ENCODE measurements at regions not wholly inside any gene's neighbourhood (a gene's known extent, or its start where the extent isn't known, plus 50 kb on each side); places are given as distances from the start of the nearest gene placed in this dataset.

DNA sequence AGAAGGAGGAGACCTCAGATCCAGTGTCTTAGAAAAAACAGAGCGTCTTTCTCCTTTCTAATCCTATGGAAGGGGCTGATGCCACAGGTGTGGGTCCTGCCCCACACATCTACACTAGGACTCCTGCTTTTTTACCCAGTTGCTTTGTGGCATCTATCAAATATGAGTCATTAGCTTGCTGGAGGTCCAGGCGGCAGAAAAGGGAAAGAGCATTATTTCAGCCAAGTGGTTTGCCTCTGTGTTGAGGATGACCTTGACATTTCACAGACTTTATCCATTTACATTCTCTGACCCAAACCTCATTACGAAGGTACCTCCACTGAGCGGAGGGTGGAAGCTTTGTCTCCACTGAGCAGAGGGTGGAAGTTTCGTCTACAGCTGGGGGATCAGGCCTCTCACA is 308.4 kb upstream of the KLF6 start:
- no peak for DNase-seq

- no peak for DNase-seq
Observed at GRCh38 chr10:4088354-4089066, 303.5 kb upstream of the KLF6 start.

- DNase-seq = no peak
Observed at GRCh38 chr10:4086131-4086898, 301.3 kb upstream of the KLF6 start.

- no peak for DNase-seq
Observed at GRCh38 chr10:4083509-4084003, 298.5 kb upstream of the KLF6 start.

DNA sequence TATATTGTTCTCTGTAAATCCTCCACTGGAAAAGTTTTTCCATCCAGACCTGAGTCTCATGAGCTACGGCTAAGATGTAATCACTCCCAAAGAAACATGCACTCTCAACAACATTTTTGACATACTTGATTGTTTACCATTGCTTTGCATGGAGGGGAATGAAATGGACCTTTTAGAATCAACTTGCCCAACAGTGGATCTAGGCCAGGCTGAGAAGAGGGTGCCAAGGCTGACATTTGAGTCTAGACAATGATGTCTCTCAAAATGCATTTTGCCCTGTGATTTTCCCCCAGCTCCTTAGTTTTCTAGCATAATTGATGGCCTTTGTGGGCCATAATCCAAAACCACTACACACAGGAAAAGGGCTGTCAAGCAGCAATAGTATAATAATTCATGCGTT is 297.9 kb upstream of the KLF6 start:
- DNase-seq = no peak

DNA sequence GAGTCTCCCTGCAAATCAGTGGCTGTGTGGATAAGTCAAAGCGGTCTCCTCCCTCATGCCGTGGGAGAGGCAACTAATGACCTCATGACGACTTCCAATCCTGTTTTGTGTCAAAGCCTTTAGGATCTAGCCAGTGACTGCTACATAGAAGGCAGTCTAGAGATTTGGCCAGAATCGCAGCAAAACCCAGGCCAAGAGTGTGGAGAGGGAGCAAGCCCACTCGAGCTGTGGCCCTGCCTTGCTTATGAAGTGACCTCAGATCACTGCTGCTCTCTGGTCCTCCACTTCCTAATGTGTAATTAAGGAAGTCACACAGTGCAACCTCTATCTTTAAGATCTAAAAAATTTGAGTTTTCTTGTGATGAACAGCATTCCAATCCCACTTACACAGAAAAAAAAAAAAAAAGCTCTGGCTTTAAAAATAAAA is 296.7 kb upstream of the KLF6 start:
- DNase-seq = no peak

GRCh38 chr10:4080225-4080805 is 295.3 kb upstream of the KLF6 start:
- peak; percentile 44 for DNase-seq

DNA sequence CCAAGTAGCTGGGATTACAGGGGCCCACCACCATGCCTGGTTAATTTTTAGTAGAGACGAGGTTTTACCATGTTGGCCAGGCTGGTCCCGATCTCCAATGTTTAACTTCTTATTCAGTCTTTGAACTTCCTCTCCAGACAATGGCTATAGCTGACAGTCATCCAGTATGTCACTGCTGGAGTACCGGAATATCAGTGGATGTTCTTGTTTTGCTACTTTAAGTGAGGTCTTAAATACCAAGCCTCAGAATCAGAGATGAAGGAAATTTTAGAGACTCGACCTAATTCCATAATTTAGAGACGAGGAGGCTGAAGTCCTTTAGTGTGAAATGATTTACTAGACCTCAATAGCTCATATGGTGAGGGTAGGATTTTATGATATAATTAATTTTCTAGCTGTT is 294.8 kb upstream of the KLF6 start:
- no peak for DNase-seq

DNA sequence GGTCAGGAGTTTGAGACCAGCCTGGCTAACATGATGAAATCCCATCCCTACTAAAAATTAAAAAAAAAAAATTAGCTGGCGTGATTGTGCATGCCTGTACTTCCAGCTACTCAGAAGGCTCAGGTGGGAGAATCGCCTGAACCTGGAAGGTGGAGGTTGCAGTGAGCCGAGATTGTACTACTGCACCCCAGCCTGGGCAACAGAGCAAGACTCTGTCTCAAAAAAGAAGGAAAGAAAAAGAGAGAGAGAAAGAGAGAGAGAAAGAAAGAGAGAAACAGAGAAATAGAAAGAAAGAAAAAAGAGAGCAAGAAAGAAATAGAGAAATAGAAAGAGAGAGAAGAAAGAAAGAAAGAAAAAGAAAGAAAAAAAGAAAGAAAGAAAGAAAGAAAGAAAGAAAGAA is 292.8 kb upstream of the KLF6 start:
- DNase-seq = no peak

- DNase-seq = no peak
Observed at GRCh38 chr10:4076983-4077382, 292.0 kb upstream of the KLF6 start.

DNA sequence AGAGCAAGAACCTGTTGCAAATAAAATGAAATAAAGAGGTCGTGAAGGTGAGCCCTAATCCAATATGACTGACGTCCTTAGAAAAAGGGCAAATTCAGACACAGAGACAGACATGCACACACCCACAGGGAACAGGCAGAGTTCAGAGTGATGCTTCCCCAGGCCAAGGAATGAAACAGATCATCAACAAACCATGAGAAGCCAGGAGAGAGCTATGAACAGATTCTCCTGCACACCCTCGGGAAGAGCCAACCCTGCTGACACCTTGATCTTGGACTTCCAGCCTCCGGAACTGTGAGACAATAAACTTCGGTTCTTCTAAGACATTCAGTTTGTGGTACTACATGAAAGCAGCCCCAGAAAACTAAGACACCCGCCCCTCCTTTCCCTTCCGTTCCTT is 290.4 kb upstream of the KLF6 start:
- no peak for DNase-seq

DNA sequence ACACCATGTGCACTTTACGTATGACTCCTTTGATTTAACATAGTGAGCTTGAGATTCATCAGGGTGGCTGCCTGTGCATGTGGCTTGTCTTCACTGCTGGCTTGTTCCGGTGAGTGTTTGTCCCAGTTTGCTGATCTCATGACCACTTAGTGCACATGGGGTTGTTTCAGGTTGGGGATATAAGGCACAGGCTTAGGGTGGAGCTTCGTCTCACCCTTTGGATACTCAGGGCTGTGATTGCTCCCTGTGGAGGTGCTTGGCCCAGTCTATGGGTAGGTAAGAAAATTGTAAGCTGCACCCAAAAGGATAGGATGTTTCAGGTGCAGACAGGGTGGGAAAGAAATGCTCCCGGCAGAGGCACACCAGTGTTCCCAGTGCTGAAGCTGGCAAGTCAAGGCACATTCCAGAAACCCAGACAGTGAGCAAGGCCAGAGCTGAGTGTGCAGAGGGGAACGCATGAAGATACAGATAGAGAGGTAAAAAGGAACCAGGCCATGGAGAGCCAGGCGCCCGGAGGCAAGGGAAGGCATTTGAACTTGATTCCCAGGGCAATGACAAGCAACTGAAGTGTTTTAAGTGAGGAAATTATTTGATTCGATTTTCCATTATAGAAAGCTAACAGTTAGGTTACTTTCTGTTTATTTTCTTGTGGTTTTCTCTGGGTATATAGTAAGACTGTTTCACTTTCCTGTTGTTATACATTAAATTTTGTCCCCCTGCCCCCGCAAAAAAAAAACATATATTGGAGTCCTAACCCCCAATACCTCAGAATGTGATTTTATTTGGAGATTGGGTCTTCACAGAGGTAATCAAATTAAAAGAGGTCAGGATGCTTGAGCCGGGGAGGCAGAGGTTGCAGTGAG is 289.8 kb upstream of the KLF6 start:
- peak; percentile 54 for DNase-seq

DNA sequence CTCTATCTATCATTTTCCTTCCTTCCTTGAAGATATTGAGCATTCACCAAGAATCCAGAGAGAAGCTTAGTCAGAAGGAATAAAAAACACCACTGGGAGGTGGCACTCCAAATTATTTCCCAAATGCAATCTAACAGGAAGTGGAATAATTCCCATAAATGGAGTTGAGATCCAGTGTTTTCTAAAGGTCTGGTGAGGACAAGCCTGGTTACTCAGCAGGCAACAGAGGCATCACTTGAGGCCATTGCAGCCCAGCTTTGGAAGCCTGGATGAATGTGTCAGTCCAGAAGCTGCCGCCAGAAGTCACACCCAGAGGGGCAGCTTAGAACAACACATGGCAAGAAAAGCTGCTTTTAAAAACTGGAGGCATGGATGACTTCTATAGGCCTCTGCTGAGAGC is 288.9 kb upstream of the KLF6 start:
- no peak for DNase-seq

DNA sequence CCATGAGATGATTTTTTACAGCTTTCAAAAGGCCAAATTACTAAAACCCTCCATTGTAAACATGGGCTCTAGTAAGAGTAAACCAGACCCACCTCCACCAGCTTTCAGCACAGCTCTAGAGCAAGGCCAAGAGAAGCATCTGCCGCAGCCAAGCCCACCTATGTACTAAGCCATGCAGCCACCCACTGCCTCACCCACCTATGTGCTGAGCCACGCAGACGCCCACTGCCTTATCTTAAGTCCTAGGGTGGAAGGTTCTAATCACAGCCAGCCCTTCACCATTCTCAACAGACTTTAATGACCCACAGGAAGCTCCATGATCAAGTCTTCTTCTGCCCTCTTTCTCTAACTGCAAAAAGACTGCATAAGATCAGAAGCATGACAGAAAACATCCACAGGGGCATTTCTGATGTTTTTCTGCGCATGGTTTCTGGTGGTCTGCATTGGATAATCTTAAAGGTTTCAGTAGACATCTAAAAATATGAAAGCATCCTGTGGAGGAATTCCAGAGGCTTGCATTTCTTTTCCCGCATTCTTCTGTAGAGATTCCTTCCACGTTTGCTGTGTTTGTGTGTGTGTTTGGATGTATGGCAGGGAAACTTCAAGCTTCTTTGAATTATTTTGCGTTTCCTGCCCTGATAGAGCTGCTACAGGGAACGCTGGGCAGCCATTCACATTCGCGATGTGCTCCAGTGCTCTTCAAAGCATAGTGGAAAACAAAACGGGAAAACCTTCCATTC is 286.1 kb upstream of the KLF6 start:
- no peak for DNase-seq

DNA sequence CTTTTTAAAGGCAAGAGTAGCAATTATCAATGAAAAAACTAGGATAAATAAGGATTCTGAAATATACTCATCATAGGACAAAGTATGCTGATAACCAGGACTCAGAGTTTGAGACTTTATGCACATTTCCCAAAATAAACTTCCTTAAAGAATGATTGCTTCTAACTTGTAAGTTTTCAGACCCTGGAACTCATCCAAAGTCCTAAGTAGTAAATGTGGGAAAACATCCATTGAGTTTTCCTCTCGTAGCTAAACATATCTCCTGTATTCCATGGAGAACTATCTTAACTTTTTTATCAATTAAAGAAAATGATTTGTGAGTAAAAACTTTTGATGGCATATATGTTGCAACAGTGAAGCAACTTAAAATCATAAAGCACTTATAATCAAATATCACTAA is 285.2 kb upstream of the KLF6 start:
- no peak for DNase-seq

- DNase-seq = no peak
Observed at GRCh38 chr10:4069491-4069890, 284.5 kb upstream of the KLF6 start.

GRCh38 chr10:4068629-4069028 is 283.6 kb upstream of the KLF6 start:
- DNase-seq = no peak

GRCh38 chr10:4067931-4068561 is 283.0 kb upstream of the KLF6 start:
- no peak for DNase-seq

DNA sequence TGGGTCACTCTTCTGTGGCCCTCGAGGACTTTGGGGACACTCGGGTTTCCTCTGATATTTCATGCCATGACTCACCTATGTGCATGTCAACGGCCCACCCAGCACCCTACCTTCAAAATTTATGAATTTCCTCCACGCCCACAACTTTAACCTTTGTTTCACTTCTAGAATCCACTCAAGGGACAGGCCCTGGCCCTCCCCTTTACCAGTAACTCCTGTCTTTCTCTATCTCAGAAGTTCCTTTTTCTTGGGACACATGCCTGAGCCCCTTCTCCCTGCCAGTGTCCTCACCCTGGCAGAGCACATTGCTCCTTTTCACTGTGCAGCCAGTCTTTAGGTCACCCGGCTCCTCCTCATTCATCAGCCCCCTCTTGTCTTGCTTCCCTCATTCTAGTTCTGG is 282.5 kb upstream of the KLF6 start:
- DNase-seq = peak; percentile 24

GRCh38 chr10:4066581-4067390 is 281.8 kb upstream of the KLF6 start:
- DNase-seq = no peak

DNA sequence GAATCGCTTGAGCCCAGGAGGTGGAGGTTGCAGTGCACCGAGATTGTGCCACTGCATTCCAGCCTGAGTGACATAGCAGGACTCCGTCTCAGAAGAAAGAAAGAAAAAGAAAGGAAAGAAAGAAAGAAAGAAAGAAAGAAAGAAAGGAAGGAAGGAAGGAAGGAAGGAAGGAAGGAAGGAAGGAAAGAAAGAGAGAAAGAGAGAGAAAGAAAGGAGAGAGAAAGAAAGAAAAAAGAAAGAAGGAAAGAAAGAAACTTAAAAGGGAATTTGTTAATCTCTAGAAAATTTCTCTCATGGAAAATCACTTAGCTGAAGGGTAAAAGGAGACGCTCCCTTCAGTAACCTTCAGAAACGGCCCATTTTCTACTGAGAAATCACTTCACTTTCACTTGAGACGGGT is 279.5 kb upstream of the KLF6 start:
- DNase-seq = no peak

Measured in CD4-positive, alpha-beta T cell treated with Interleukin-4 for 4 hours (primary cell).